NCI-H82 treated with DMSO at 0.1 percent for 48 hours (cell line): ENCODE measurements at regions not wholly inside any gene's neighbourhood (a gene's known extent, or its start where the extent isn't known, plus 50 kb on each side); places are given as distances from the start of the nearest gene placed in this dataset.
"Not testable (repeated sequence)": the region's sequence is repeated elsewhere in the genome, so short reads cannot be mapped to it uniquely, and the experiment has no call there.

Experiments
- DNase-seq: peaks from one replicate; lab custom pipeline; 2025; ENCODE audit not compliant: unreplicated experiment; lab: John Stamatoyannopoulos, UW

- no peak for DNase-seq
Measured at GRCh38 chr2:105691947-105692390, 52.7 kb upstream of the NCK2 start.

DNA sequence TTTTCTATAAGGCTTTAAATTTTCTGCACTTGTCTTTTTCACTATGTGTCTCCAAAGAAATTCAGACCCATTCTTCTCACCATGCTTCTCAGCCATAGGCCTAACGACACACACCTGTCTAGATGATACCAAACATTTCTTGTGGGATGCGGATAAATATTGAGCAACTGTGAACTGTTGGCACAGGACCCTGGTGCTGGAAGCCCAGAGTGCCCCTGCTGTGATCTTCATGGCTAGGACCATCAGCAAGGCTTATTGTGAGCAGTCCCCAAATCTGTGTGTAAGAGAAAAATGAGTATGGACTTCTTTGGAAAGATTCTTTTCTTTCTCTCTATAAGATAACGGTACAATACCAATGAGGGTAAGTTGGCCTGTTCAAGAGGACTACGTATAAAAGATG lies 54.1 kb upstream of the NCK2 start:
- no peak for DNase-seq

DNA sequence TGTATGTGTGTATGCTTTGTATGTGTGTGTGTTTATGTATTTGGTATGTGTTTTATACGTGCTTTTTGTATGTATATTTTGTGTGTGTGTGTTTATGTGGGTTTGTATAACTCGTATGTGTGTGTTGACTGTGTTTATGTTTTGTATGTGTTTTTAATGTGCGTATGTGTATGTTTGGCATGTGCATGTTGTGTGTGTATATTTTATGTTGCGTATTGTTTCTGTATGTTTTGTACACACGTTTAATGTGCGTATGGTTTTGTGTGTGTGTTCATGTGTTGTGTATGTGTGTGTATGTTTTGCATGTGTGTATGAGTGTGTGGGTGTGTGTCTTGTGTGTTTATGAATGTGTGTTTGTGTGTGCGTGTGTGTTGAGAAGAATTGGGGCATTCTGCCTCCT lies 55.2 kb upstream of the NCK2 start:
- DNase-seq = no peak

DNA sequence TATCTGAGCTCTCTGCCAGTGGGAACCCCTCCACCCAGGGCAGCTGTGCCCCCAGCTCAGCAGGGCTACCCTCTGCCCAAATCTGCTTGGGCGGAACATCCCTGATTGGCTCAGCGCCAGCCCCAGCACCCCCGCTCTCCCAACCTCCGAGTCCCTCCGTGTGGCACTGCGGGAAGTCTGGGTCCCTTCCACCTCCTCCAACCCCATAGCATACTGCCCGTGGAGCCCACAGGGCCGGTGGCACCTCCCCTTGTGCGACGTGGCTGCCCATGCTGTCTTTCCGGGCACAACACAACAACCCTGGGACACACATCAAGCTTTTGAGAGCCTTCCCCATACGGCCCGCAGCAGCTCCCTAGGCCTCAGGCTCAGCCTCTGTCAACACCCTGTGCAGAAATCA lies 55.8 kb upstream of the NCK2 start:
- DNase-seq = no peak

DNA sequence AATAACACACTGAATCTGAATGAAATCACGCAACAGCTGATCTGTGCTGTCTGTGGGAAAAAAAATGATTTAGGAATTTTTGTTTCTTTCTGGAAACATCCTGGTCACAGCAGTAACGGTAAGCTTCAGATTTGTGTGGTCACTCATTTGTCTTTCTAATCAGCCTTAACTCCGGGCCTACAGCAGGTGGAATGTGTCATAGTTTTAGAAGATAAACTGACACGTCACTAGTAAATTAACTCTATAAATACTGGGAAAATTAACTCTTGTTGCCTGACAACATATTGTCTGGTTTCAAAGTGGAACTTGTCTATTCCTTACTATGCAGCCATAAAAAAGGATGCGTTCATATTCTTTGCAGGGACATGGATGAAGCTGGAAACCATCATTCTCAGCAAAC lies 58.1 kb upstream of the NCK2 start:
- no peak for DNase-seq

DNA sequence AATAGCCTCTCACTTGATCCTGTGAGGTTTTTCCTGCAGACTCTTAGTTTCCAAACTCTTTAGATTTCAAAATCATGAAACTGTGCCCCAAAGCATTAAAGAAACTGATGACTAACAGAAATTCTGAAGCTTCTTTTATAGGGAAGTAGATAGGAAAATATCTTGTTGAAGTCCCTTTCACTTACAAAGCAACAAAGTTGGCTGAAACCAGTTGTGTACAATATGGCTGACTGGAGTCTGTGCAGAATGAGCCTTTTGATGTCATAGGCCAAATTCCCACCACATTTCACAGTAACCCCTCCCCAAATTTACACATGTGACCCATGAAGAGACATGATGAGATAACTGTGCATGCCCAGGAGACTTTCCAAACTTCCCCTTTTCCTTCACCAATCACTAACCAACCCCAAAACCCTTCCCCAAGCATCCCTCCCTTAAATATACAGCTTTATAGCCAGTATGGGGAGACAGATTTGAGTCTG lies 61.7 kb upstream of the NCK2 start:
- DNase-seq = no peak

DNA sequence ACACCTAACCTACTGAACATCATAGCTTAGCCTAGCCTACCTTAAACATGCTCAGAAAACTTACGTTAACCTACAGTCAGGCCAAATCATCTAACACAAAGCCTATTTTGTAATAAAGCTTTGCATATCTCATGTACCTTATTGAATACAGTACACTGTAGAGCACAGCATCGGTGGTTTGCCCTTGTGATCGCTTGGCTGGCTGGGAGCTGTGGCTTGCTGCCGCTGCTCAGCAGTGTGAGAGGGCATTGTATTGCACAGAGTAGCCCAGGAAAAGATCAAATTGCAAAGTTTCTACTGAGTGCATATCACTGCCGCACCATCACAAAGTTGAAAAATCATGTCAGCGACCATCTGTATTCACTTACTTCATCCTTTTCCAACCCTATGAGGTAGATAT lies 62.3 kb upstream of the NCK2 start:
- DNase-seq = no peak

DNA sequence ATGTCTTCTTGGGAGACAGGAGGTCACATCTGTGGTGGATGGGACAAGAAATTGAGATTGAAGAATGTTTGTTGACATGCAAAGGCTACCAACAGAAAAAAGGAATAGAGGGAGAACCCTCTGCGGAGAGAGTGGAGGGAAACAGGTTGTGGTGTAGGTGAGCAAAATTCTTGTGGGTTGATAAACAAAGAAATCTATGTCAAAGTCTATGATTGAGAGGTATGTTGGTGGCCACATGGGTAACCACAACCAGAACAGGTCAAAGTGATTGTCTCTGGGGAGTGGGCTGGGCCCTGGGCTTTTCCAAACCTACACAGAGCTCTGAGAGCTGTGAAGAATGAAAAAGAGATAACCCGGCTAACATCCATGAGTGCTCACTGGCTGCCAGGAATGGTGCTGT lies 62.8 kb upstream of the NCK2 start:
- DNase-seq = no peak

GRCh38 chr2:105680357-105680756 lies 64.4 kb upstream of the NCK2 start:
- DNase-seq = no peak

GRCh38 chr2:105678346-105678745 lies 66.4 kb upstream of the NCK2 start:
- DNase-seq = no peak

- no peak for DNase-seq
Measured at GRCh38 chr2:105677901-105678300, 66.8 kb upstream of the NCK2 start.

- no peak for DNase-seq
Measured at GRCh38 chr2:105675841-105676240, 68.9 kb upstream of the NCK2 start.

DNA sequence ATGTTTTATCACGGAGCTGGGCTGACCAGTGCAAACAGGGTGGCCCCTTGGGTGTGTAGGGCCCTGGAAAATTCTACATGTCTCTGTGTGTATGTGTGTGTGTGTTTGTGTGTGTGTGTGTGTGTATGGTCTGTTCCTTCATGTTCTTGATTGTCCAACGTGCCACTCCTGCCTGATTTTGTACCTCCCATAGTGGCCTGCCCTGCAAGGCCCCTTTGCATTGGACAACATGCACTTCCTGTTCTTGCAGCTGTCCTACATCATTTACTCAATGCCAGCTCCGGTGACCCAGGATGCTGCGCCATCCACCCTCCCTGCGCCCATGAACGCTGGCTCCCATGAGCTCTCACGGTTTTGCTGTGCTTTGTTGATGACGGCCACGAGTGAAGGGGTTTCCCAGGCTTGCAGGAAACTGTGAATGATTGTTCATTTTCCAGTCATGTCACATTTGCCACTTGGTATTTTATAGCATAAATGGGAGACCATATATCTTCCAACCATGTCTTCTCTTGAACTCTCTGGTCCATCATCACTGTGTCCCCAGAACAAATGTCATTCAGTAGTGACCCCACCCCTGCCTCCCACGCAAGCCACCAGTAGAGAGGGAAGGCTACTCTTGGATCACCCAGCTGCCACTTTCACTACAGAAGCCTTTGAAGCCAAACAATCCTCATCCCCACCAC lies 69.7 kb upstream of the NCK2 start:
- DNase-seq = no peak

DNA sequence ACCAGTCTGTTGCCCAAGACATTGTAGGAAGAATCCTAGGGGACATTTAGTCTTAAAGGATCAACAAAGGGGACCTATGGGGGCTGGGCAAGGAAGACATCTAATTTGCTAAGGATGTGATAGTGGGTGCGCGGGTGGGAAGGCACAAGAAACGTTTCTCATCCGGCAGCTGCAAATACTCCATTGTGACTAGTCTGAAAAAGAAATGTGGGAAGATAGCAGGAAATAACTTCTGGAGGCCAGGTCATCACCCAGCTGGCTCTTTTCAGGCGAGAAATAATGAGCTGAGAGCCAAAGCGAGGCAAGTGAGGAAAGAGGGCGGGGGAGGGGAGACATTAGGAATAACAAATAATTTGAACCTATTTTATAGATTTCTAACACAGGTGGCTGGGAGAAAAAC lies 70.3 kb upstream of the NCK2 start:
- no peak for DNase-seq

- DNase-seq = no peak
Measured at GRCh38 chr2:105671156-105671555, 73.6 kb upstream of the NCK2 start.

DNA sequence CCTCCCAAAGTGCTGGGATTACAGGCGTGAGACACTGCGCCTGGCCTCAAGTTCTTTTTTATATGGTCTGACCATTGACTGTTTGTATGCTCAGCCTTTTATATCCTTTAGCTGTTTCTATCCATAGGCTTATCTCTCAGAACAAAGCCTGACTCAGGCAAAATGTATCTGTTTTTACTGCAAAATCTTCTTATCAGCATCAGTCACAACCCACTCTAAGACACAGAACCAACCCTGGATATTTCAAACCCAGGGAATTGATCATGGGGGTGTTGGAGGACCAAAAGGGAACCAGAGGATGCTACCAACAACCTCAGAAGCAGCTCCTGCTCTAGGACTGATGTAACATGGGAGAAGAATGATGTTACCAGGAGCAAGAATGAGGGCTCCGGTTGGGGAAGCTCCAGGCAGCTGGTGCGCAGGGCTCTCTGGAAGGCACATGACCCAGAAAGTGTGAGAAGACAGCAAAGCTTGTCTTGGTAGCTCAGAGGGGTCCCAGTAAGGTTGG lies 75.3 kb upstream of the NCK2 start:
- no peak for DNase-seq

GRCh38 chr2:105665480-105665879 lies 79.2 kb upstream of the NCK2 start:
- DNase-seq = no peak

- DNase-seq = no peak
Measured at GRCh38 chr2:105660489-105660888, 84.2 kb upstream of the NCK2 start.

DNA sequence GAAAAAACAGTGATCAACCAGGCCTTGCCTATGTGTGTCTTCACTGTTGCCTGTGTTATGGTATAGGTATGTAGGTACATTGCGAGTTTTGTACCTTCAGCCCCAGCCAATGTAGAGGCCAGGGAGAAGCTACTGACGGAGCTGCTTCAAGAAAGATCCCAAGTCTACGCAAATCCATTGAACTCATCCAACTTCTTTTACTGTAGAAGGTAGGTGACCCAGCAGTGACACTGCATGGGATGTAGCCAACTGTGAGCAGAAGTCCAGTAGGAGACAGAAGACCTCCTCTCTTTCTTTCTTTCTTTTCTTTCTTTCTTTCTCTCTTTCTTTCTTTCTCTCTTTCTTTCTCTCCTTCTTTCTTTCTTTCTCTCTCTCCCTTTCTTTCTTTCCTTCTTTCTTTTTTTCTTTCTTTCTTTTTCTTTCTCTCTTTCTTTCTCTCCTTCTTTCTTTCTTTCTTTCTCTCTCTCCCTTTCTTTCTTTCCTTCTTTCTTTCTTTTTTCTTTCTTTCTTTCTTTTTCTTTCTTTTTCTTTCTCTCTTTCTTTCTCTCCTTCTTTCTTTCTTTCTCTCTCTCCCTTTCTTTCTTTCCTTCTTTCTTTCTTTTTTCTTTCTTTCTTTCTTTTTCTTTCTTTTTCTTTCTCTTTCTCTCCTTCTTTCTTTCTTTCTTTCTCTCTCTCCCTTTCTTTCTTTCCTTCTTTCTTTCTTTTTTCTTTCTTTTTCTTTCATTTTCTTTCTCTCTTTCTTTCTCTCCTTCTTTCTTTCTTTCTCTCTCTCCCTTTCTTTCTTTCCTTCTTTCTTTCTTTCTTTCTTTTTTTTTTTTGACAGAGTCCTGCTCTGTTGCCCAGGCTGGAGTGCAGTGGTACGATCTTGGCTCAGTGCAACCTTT lies 88.7 kb upstream of the NCK2 start:
- not testable (repeated sequence) for DNase-seq

GRCh38 chr2:105655244-105655643 lies 89.5 kb upstream of the NCK2 start:
- no peak for DNase-seq

GRCh38 chr2:105654474-105655004 lies 90.2 kb upstream of the NCK2 start:
- no peak for DNase-seq

- DNase-seq = no peak
Measured at GRCh38 chr2:105653302-105653701, 91.4 kb upstream of the NCK2 start.
